CD4-positive, alpha-beta T cell treated with Interleukin-15 for 4 hours (primary cell): ENCODE measurements at regions not wholly inside any gene's neighbourhood (a gene's known extent, or its start where the extent isn't known, plus 50 kb on each side); places are given as distances from the start of the nearest gene placed in this dataset.
"Not testable (repeated sequence)": the region's sequence is repeated elsewhere in the genome, so short reads cannot be mapped to it uniquely, and the experiment has no call there.

Source experiments
- DNase-seq: peaks from one replicate; pipeline ENCODE4 v3.0.0-alpha.2; 2020; ENCODE audit warnings: low spot score

DNA sequence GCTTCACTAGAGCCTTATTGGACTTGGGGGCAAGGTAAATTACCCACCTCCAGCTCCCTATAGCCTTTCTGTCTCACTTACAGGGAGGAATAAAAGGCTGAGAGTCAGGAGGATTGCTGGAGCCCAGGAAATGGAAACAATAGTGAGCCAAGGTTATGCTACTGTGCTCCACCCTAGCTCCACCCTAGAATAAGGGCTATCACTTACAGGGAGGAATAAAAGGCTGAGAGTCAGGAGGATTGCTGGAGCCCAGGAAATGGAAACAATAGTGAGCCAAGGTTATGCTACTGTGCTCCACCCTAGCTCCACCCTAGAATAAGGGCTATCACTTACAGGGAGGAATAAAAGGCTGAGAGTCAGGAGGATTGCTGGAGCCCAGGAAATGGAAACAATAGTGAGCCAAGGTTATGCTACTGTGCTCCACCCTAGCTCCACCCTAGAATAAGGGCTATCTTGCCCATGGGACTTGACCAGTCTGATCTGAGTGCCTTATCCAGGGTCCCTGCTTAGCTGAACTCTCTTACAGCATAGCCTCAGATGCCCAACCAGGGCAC is 150.6 kb upstream of the UGT8 start:
- DNase-seq, result not testable (repeated sequence)

DNA sequence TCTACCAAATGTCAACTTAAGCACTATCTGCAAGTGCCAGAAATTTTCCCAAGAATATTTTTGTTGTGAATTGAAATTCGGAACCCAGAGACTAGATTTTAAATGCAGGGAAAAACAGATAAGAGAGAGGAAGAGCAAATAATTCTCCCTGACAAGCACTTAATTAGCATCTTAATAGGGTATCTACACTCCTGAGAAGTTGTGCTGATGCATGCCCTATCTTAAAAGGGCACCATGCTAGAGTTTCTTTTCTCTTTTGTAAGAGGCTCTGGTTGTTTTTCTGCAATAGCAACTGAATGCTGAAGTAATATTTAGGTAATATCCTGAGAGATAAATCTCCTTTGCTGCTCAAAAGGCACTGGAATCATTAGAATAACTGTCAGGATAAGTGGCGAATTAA is 139.9 kb upstream of the UGT8 start:
- no peak for DNase-seq

DNA sequence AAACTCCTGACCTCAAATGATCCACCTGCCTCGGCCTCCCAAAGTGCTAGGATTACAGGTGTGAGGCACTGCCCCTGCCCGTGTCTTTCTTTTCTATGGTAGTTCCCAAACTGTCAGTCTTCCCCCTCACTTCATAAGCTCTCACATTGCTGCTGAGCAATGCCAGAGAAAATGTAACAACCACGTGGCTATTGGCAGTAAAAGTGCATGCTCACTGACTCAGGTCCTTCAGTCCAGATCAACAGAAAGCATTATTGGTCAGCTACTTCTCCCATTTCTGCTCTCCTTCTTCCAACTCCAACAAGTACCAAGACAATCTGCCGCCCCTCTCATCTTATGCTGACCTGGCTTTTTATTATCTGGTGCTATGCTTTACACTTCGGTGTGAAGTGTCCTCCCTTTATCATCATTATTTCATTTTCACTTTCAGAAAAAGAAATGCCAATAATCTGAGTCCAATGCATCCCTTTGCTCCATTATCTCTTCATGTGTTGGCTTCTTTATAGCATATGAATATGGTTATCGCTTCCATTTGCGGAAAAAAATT is 133.8 kb upstream of the UGT8 start:
- DNase-seq, result no peak

DNA sequence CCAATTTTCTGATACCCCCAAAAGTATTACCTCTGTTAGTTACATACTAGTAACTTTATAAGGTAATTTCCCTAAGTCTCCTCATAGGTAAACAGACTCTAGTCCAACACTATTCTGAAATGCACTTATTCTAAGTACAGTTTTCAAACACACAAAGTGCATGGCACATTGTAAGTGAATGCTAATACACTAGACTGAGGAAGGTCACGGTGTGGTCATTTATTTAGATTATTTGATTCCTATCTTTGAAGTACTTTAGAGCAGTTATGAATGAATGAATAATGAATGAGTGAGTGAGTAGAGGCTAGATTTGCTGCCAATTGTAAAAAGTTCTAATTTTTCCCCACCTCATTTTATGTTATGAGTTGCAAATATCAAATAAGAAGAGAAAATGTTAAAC is 132.8 kb upstream of the UGT8 start:
- DNase-seq, result no peak

DNA sequence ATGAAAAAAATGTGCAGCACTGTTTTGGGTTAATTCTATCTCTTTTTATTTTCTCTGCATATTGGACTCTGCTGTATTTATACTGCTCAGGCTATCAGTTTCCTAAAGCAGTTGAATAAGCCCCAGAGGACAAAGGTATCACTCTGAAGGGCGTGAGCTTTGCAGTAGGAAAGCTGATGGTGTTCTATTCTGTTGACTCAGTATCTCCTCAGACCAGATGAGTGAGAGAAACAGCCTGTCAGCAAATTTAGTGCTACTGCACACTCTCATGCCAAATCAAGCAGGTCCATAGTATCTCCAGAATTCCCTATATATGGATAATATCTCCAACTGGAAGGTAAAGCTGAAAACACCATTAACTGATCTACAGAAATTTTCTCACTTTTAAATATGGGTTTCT is 132.3 kb upstream of the UGT8 start:
- DNase-seq, result no peak

DNA sequence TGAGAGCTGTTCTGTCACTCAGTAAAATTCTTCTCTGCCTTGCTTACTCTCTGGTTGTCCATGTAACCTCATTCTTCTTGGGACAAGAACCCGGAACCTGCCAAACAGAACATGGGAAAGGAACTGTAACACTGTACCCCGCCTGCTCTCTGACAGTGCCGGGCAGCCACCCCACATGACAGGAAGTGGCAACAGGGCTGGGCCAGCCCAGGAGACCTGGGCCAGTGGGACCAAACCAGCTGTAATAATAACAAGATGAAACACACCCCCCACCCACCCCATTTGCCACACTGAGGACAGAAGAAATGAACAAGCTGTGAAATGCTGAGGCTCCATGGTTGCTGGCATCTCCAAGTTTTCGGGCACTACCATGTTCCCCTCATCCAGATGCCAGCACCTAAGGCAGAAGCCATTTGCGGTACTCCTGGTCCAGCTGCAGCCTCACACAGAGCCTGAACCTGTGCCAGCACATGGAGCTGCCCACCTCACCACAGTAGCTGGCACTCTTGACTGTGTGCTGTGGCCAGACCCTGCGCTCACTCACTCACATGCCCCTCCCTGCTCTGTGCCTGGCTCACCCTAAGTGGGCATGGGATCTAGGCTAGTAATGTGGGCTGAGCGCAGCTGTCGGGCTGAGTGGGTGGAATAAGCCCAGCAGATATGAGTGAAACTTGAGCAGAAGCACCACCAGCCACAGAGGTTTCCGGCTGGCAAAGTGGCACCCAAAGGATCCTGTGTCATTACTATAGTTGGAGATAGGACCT is 126.2 kb upstream of the UGT8 start:
- no peak for DNase-seq

DNA sequence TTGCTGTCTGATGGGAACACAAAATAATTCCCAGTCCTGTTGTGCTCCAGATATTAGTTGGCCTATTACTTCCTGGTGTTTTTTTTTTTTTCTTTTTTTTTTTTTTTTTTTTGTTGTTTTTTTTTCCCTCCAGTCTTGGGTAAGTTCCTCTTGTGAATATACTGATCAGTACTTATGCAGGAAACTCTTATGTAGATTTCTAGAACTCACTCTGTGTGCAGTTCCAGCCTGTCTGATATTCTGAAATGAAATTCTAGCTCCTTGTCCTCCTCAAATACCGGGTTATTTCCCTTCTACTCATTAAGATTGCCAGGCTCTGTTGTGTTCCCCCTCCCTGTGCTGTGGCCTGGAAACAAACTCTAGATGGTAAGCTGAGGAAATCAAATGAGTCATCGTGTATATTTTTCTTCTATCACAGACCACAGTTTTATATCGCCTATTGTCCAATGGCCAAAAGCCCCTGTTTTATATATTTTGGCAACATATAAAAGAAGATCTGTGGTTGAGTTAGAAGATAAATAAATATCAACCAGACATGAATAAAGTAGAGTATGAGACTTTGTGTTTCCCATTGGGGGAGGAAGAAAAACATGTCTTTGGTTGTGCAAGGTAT is 124.3 kb upstream of the UGT8 start:
- DNase-seq, result no peak

DNA sequence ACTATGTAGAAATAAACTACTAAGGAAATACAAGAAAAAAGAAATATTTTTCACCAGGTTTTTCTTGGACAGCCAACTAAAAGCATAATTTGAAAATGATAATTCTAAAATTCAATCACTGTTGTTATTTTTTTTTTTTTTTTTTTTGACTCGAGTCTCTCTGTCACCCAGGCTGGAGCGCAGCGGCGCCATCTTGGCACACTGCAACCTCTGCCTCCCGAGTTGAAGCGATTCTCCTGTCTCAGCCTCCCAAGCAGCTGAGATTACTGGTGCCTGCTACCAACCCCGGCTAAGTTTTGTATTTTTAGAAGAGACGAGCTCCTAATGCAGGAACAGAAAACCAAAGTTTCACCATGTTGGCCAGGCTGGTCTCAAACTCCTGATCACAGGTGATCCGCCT is 122.3 kb upstream of the UGT8 start:
- DNase-seq, result no peak

DNA sequence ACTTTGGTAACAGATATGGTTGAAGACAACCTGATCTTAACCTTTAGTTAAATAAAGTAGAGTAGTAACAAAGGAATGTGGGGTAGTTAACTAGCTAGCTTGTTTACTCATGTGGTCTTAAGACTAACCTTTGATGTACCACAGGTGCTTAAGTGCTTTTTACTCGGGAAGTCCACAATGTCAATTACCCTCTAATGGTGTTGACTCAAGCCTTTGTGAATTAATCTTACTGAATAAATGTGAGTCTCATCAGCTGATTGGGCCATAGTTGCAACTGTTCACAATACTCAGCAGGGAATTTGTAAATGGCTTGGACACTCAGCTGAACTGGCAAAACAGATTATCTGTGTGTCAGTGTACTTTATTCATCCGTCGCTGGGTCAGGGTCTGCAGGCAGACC is 119.0 kb upstream of the UGT8 start:
- DNase-seq, result no peak

DNA sequence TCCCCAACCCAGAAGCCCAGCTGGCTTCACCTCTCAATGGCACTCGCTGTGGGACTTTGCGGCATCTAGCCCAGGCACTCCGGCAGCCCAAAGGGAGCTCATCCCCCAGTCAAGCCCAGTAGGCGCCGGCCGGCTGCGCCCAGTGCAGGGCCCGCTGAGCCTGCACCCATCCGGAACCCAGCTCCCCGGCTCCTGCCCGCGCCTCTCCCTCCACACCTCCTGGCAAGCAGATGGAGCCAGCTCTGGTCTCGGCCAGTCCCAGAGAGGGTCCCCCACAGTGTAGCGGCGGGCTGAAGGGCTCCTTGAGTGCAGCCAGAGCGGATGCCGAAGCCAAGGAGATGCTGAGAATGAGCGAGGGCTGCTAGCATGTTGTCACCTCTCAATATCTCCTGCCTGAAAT is 116.8 kb upstream of the UGT8 start:
- no peak for DNase-seq

DNA sequence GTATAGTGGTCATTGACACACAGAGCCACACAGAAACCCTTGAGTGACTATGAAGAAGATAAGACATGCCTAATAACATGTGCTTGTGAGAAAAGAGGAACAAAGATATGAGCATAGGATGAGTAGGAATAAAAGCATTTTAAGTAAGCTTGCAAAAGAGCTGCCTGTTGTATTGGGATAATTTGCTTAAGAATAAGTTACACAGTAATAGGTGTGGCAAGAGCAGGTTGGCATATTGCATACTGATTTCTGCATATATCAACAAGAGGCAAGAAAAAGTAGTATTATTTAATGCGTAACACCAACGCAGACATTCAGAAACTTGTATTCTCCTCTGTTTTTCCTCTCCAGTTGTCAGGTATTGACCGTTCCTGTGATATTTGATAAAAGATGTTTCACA is 111.5 kb upstream of the UGT8 start:
- DNase-seq, result no peak

DNA sequence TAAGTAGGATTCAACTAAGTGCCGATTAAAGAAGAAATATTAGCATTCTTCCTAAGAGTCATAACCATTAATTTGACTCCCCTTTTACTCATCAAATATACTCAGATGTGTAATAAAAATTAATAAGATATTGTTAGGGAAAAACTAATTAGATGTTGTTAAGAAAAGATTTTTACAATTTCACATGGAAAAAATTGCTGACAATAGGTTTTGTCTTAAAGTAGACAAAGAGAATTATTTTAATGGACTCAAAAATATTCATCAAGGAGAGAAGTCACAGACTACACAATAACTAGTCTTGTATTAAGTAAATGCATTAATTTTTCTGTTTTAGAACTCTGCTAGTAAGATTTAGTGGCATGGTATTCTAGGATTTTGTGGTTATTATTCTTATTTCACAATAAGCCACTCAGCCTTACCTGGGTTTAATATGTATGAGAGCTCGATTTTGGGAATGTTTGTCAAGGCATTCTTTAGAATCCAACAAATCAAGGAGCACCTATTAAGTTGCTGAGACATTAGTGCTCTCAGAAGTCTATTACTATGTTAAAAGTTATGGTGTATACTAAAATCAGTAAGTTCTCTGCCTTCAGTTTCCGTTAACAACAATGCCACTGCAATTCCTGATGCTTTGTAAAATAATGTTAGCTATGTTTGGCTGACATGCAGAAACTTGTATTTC is 110.2 kb upstream of the UGT8 start:
- DNase-seq, result no peak

DNA sequence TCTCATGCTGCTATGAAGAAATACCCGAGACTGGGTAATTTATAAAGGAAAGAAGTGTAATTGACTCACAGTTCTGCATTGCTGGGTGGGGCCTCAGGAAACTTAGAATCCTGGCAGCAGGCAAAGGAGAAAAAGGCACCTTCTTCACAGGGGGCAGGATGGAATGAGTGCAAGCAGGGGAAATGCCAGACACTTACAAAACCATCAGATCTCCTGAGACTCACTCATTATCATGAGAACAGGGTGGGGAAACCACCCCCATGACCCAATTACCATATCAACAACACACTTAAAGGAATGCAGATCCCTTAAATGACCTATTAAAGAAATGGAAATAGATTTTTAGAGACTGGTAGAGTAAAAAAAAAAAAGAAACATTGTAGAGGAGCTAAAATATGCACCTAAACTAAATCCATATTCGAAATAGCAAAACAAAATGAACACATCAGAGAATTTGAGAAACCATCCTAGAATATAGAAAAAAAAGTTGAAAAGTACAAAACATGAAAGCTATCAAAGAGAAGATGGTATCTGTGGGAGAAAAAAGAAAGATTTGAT is 104.3 kb upstream of the UGT8 start:
- DNase-seq, result no peak

DNA sequence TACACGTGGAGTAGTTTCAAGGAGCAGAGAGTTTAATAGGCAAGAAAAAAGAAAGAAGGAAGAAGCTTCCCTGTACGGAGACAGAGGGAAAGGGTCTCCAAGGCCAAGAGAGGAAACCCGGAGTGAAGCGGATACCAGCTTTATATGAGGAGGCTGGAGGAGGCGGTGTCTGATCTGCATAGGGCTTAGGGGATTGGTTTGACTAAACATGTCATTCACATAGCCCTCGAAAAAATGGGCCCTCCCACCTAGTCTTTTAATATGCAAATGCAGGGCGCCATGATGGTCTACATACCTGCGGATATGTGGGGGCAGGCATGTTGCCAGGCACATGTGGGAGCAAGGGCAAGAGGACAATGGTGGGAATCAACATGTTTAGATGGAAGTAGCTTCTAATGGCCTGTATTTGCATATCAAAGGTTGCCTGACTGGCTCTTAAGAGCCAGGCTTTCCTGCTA is 103.1 kb upstream of the UGT8 start:
- no peak for DNase-seq

DNA sequence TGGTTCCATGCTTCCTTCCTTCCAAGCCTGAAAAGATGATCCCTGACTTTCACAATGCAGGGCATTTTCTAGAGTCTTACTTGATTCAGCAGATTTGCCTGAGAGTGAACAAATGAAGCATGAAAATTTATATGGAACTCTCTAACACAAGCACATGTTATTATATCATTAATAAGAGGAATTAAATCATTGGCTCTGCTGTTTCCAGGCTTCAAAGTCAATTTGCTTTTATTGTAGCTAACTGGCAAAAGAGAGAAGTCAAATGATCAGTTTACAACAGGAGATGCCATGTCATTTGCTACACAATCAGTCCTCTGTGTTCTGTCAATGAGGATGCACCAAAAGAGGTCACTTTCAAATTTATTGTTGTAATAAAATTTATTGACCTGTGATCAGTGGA is 101.5 kb upstream of the UGT8 start:
- DNase-seq, result no peak

DNA sequence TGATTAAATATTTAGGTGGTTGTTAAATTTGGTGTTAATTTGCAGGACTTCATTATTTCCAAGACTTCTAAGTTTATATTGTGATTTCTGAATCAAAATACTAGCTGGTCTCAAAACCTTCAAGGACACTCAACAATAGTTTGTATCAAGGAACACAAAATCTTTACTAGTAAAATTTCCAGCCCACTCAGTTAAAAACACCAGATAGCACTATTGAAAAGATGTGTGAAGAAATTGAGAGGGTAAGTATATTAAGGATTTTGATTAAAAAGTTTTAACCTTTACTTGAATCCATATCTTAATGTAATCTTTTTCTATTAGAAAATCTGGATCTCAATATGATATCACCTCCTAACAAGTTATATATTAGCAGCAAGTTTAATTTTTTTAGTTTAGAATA is 89.3 kb upstream of the UGT8 start:
- no peak for DNase-seq

DNA sequence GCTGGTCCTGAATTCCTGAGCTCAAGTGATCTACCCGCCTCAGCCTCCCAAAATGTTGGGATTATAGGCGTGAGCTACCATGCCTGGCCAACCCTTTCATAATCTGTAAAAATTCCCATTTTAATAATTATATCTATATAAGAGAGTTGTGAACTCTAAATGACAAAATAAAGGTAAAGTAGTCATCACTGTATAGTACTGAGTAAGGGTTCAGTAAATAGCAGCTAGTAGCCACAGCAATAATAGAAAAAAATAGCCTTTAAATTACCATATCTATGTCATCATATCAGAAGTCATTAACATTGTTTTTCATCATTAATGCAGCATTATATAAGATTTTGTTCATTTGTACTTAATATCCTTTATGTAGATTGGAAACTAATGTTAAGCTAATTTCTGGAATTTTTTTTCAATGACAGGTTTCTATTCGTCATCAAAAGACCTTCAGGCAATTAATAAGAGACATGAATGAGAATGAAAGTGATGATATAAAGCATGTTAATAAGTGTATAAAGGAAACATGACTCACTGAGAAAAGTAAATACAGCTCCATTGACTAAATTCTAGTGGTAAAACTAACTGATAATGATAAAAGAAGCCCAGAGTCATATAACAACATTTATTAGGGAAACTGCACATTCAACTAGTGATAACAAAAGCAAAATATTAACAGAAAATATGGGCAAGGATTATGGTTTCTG is 85.9 kb upstream of the UGT8 start:
- DNase-seq, result no peak

DNA sequence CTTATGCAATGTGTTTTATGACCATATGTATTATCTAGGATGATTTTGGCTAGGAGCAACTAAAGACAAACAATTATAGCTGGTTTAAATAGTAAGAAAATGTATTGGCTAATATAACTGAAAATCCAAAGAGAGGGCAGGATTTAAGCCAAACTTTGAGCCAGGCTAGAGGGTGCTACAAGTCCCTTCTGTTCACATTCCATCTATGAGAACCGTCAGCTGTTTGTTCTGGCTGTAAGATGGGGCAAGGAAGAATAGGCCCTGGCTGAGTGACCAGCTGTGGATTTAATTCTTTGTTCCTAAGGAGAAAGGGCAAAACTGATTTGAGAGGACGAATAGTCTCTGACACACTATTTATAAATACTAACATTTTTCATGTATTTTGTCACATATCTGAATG is 79.2 kb upstream of the UGT8 start:
- no peak for DNase-seq

DNA sequence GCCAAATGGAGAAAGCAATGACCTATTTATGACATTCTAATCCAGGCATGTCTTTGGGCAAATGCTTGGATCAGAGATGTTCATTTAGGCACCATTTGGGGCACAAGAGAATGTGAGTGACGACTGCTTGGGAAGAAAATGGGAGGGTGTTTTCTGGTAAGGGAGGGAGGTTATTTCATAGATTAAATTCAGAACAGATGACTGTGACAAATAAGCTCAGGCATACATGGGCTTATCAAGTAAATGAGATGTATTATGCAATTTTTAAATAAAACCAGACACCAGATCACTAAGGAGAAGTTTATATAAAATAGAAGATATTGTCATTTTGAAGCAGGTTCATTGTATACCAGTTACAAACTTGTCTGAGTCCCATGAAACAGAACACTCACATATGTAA is 71.4 kb upstream of the UGT8 start:
- DNase-seq, result no peak

DNA sequence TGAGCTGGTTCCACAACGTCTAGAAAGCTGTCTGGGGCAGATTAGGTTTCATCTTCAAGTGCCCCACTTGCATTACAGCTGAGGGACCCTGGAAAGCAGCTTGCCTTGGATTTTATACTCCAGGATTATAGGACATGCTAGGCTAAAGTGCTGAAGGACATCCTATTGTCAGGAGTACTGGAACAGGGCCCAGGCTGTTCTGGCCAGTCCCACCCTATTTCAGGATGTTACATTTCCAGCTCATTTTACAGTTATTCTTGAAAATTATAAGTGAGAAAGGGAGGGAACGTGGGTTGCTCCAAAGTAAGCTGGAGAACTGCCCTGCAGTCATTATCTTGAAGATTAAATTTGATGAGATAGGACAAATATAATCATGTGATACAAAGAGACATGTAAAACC is 71.0 kb upstream of the UGT8 start:
- DNase-seq, result no peak

DNA sequence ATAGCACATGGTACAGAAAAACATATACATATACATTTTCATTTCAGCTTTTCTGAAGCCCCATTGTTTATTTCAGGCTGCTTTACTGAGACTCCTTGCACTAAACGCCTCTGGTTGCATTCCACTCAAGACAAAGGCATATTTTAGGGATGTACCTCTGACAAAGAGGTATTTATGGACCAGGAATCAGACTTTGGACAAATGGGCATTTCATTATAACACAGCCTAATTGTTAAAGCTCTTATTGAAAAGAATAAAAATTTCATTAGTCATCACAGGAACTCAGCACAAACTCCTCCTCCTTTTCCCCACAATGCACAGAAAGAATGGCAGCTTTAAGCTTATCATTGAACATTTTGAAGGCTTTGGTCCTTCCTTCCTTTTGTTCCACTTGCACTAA is 62.9 kb upstream of the UGT8 start:
- no peak for DNase-seq

DNA sequence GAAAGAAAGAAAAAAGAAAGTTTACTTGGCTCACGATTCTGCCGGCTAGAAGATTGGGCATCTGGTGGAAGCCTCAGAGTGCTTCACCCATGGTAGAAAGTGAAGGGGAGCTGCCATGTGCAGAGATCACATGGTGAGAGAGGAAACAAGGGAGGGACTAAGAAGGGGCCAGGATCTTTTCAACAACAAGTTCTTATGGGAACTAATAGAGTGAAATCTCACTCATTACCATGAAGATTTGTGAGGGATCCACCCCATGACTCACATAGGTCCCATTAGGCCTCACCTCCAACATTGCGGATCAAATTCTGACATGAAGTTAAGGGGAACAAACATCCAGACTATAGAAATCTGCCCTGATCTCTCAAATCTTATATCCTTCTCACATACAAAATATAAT is 61.3 kb upstream of the UGT8 start:
- no peak for DNase-seq
